NCI-H2171 treated with DMSO at 0.1 percent for 48 hours (cell line): ENCODE measurements at regions not wholly inside any gene's neighbourhood (a gene's known extent, or its start where the extent isn't known, plus 50 kb on each side); places are given as distances from the start of the nearest gene placed in this dataset.

Experiments
- DNase-seq: peaks from one replicate; lab custom pipeline; 2025; lab: John Stamatoyannopoulos, UW

DNA sequence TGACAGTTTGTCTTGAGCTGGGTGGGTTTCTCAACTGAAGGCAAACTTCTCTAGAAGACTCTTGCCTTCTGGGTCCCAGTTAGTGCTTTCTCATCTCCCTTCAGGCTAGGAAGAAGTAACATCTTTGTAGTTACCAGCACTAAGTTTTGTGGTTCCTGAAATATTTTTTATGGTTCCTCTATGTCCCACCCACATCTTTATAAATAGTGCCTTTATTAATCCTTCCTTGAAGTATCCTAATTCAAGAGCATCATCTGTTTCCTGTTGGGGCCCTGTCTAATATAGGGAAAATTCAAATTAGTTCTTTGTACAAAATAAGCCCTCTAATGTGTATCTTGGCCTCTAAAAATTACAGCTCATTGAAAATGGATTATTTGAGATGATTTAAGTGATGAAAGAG is 147.4 kb upstream of the MAOA start:
- no peak for DNase-seq

GRCh38 chrX:43510209-43510608 is 145.9 kb upstream of the MAOA start:
- DNase-seq: no peak

DNA sequence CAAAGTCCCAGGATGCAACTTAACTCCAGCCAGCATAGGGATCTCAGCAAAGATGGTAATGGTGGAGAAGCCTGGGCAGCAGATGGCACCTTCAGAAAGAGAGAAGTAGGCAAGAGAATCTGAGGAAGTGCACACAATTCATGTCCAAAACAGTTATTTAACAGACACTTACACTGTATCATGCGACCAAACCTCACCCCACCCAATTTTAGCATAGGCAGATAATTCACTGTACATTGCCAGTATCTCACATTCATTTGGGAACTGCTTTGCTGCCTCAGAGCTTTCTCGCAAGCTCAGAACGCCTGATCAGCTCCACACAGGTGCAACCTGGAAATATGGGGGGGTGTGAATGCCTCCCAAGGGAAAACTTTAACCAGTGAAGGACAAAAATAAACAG is 143.0 kb upstream of the MAOA start:
- no peak for DNase-seq

GRCh38 chrX:43514820-43515219 is 141.3 kb upstream of the MAOA start:
- no peak for DNase-seq

- no peak for DNase-seq
Measured at GRCh38 chrX:43522582-43522981, 133.5 kb upstream of the MAOA start.

- DNase-seq: no peak
Measured at GRCh38 chrX:43525901-43526610, 130.0 kb upstream of the MAOA start.

DNA sequence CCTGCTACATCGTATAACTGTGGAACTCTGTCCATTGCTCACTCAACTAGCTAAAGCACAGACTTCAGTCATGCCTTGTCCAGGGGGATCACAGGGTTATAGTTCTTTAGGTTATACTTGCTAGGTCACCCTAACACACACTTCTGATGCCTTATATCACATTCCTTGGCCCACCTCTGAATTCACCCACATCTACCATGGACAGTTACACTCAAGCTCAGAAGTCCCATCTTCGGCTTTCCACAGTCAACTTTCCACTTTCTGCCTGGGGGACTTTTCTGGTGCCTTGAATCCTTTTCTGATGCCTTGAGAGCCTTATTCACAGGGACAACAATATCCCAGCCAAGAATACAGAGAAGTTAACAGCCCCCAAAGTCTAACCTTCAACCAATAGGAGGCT is 129.2 kb upstream of the MAOA start:
- no peak for DNase-seq

DNA sequence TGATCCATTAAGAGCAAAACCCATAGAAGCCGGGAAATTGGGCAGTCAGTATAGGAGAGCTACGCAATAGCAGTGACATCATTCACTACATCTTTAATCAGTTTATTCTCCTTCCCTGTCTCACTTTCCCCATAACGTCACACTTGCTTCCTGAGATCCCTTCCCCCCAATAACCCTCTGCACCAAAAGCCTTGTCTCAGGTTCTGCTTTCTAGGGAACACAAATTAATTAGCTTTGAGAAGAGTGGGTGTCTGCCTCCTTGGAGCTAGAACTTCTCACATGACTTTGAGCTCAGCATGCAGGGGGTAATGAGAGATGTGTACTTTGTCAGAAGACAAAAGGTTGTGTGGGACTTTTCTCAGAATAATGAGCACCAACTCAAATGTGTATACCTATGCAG is 128.3 kb upstream of the MAOA start:
- DNase-seq: no peak

- DNase-seq: no peak
Measured at GRCh38 chrX:43530837-43531236, 125.3 kb upstream of the MAOA start.

DNA sequence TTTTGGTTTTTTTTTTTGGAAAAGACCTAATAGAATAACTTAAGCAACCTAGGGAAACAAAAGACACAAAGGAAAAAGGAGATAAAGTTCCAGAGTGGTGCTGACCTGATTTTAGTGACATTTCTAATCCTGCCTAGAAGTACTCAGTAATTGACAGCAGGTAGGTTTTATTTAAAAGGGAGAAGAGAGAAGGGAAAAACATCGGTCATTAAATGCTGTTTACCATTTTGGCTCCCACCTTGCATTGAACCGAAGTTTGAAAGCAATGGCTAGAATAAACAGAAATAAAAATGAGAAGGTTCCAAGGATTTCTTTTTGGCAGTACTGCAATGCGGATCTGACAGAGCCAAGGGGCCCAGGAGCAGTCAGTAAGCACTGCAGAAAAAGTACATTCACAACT is 115.8 kb upstream of the MAOA start:
- DNase-seq: no peak

GRCh38 chrX:43551590-43551989 is 104.5 kb upstream of the MAOA start:
- DNase-seq: no peak

DNA sequence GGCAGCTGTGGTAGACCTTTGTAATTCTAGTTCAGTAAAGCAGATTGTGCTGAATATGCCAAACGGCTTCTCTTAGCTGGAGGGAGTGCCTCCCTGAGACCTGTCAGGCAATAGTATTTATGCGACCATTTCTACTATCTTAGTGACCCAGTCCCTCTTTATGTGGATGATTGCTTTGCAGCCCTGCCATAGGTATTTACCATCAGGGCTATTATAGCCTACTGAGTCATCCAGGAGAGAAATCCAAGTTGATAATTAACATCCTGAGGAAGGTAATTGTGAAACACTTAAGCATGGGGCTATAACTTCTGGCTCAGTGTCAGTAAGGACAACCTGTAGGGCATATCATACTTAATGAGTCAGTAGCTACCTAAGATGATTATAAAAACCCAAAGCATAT is 103.9 kb upstream of the MAOA start:
- no peak for DNase-seq

DNA sequence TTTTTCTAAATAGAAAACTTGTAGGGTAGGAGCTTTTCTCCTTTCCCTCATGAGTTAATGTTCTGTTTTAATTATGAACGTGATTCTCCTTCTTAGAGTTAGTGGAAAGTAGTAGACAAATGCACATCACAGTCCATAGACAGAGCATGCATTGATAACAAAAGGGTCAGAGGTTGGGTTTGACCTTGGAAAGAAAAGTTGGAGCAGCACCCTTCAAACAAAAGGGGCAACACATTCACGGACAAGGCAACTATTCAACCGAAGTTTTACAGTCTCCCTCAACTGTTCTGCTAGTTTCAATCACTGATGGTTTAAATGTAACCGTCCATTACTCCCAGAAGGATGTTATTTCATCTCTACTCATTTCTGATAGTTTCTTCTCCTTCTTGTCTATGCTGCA is 103.4 kb upstream of the MAOA start:
- DNase-seq: no peak

- DNase-seq: no peak
Measured at GRCh38 chrX:43553257-43553656, 102.8 kb upstream of the MAOA start.

GRCh38 chrX:43556207-43556606 is 99.9 kb upstream of the MAOA start:
- DNase-seq: no peak

DNA sequence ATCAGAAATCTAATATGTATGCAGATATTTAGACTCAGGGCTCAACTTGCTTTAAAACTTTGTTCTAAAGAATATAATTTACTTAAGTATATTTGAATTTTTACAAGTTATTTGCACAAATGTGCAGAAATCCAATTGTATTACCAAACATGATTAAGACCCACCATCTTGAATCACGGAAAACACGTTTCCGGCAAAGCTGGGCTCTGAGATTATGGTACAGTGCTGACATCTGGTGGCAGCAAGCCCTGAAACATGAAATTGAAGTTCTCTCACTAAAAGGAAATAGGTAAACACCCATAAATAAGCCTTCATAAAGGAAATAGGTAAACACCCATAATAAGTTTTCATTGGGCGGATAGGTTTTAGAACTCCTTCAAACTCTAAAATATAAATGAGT is 98.3 kb upstream of the MAOA start:
- peak; percentile 43 for DNase-seq

DNA sequence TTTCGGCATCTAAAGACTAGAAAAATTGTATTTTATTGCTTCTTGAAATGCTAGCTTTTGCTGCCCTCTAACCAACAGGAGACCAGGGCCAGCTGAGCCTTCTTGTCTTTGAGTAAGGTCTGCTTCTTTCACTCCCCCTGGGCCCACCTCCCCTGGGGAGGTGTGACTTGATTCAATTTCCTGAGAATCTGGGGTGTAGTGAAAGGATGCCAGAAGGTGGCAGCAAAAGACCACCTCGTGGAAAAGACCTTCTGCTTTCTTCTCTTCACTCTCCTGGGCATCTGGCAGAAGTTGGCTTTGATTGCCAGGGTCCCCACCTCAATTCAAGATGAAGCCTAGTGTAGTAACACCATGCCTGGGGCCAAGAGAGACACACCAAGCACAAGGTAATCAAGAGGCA is 96.5 kb upstream of the MAOA start:
- DNase-seq: peak; percentile 25

GRCh38 chrX:43560247-43560946 is 95.7 kb upstream of the MAOA start:
- peak; percentile 12 for DNase-seq

DNA sequence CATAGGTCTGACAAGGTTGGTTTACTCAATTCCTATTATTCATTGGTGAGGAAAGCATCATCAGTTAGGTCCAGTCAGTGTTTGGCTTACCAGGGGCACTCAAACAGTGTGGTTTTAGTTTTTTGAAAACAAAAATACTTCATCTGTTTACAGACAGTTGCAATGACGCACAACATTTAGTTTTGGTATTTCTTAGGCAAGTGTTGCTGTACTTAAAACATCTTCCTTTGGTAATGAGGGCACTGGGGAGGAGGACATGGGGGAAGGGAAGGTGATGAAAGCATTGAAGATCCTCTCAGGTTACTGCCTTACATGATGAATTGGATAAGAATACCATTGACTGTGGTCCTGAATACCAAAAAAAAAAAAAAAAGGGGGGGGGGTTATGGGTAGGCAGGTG is 93.7 kb upstream of the MAOA start:
- DNase-seq: no peak

- no peak for DNase-seq
Measured at GRCh38 chrX:43564953-43565352, 91.1 kb upstream of the MAOA start.

- no peak for DNase-seq
Measured at GRCh38 chrX:43566170-43566569, 89.9 kb upstream of the MAOA start.

DNA sequence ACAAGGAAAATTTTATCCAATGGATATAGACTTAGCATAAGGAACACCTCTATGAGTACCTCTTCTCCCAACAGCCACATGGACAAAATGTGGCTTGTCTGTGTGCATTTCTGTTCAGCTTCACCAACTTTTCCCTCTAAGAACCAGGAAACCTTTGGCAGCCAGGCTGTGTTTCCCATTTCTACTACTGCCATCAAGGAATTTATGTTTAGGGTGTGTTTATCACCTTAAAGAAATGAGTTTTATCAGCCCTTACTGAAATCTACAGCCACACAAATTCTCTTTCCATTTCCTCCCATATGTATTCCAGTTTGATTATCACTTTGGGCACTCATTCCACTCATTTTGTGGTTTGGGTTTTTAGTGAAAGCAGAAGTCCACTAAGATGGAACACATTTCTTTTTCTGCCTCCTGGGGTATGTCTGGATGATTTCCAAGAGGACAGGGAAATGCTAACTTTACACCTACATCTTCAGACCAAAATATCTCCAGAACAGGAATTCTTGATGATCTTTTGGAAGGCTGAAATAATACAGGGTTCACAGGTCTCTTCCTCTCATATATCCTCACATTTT is 82.6 kb upstream of the MAOA start:
- DNase-seq: no peak

DNA sequence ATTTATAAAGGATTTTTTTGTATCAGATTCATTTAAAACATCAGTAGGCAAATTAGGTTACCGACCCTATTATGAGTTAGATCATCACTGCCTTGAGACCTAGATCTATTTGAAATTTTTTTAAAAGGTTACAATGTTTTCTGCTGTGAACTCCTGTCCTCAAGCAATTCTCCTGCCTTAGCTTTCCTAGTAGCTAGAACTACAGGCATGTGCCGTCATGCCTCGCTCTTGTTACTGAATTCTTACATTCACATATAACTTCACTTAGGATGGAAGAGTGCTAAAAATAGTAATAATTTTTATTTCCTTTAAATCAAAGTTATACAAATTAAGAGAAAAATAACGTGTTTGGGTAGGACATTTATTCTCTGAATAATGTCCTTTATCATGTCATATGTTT is 75.5 kb upstream of the MAOA start:
- DNase-seq: no peak

DNA sequence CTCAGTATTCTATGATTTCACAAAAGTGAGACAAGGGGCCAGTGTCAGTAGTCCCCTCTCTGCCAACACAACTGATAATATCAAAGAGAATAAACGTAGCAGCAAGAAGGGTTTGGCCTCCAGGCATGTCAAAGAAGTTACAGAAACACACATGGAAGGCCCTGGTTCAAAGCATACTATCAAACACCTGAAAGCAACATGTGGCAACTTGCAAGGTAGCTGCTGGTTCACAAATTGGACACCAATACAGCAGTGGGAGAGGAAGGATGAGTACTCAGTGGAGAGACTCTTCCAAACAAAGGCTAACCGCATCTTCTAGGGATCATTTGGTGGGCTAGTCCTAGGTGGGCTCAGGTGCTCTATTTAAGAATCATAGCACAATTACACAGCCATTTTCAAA is 74.9 kb upstream of the MAOA start:
- no peak for DNase-seq
